Hematopoietic multipotent progenitor cell (in vitro differentiated cells): ENCODE measurements at regions not wholly inside any gene's neighbourhood (a gene's known extent, or its start where the extent isn't known, plus 50 kb on each side); places are given as distances from the start of the nearest gene placed in this dataset.
"Not testable (repeated sequence)": the region's sequence is repeated elsewhere in the genome, so short reads cannot be mapped to it uniquely, and the experiment has no call there.

ENCODE experiments used
- DNase-seq, 3 donors: peaks; one replicate each; pipeline ENCODE4 v3.0.0-alpha.2; 2011 to 2015; ENCODE audit warnings: low read depth in 2 of 3, low spot score in 2 of 3

- DNase-seq = no peak
These were observed 120.2 kb upstream of the MBNL1 start for GRCh38 chr3:152148579-152148978.

DNA sequence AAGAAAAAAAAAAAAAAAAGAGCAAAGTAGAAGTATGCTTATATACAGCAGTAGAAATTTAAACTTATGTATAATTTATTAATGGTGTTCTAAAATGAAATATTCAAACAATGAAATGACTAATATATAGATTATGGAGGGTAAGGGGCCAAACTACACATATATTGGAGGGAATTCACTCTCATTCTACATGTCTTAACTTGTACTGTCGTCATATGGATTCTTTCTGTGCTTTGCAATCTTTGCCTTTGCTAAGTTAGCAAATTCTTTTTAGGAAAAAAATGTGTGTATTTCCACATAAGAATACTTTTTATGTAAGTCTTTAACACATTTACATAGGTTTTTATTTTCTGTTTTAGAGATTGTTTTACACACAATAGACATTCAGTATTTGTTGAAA lies 118.9 kb upstream of the MBNL1 start:
- no peak for DNase-seq

DNA sequence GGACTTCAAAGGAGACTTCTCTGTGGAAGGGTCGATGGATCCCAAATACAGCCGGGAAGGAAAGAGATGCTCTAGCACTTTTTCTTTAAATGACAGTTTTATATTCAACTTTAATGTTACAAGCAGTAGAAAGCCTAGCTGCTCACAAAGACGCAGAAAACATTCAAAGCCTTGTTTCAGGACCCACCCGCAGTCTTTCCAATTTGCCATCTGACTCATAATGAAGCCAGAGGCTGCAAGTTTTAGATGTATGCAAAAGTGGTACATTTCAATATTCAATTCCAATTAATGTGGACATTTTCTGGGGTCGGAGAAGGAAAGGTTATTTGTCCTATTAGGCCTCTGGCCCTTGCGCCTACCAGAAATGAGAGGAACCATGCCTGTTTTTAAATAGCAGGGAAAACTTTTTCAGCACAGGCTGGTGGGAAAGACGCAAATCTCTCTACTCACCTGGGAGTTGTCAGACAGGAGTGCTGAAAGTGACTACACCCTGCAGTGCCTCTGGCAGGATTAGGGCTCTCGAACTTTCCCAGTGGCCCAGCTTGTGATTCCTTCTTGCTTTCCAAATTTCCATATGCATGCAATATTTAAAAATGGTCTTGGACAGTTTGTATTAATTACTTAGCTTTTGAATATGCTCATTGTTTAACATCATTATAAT lies 117.4 kb upstream of the MBNL1 start:
- DNase-seq = no peak

DNA sequence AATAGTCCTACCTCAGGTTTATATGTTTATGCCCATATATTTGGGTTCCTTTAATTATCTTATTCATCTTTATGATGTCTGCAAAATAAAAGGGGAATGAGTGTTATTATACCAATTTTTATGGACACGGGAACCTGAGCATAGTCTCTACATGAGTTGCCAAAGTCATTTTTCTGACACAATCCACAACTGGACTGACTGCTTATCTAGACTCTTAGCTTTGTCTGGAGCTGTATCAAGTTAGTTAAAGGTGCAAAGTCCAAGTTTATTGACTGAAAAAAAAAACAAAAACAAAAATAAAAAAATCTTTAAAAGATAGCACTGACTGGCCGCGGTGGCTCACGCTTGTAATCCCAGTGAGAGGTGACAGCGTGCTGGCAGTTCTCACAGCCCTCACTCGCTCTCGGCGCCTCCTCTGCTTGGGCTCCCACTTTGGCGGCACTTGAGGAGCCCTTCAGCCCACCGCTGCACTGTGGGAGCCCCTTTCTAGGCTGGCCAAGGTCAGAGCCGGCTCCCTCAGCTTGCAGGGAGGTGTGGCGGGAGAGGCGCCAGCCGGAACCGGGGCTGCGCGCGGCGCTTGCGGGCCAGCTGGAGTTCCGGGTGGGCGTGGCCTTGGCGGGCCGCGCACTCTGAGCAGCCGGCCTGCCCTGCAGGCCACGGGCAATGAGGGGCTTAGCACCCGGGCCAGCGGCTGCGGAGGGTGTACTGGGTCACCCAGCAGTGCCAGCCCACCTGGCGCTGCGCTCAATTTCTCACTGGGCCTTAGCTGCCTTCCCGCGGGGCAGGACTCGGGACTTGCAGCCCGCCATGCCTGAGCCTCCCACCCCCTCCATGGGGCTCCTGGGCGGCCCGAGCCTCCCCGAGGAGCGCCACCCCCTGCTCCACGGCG lies 116.6 kb upstream of the MBNL1 start:
- DNase-seq = not testable (repeated sequence)

DNA sequence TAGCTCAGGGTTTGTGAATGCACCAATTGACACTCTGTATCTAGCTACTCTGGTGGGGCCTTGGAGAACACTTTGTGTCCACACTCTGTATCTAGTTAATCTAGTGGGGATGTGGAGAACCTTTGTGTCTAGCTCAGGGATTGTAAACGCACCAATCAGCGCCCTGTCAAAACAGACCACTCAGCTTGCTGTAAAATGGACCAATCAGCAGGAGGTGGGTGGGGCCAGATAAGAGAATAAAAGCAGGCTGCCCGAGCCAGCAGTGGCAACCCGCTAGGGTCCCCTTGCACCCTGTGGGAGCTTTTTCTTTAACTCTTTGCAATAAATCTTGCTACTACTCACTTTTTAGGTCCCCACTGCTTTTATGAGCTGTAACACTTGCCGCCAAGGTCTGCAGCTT lies 115.6 kb upstream of the MBNL1 start:
- DNase-seq = not testable (repeated sequence)

DNA sequence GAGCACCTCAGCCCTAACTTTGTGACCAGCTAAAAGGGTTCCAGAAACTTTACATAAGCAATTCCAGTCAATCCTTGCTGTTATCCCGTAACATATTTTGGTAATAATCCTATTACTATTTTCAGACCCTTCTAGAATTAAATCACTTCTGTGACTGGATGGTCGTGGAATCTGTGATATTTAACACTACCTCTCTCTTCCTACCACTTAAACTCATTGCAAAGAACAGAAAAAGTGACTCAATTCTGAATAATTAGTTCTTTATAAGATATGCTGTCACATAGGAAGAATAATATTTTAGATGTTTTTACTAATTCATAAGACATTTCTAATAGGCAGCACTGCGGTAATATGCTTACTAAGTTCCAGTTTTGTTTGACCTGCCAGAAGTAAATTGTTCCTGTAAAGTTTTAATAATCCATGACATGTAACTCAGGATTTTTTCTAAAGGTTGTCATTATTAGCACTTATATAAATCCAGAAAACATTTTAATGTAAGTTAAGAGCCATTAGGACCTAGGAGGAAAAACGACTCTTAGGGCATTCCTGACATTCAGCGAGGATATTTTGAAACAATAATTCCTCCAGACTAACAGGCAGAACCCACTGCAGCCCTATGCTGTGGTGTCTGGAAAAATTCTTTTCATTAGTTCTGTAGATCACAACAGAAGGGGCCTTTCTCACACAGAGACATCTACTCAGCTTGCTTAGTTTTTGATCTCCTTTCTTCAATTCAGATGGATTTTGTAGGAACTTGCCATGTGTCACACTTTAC lies 113.3 kb upstream of the MBNL1 start:
- no peak for DNase-seq

DNA sequence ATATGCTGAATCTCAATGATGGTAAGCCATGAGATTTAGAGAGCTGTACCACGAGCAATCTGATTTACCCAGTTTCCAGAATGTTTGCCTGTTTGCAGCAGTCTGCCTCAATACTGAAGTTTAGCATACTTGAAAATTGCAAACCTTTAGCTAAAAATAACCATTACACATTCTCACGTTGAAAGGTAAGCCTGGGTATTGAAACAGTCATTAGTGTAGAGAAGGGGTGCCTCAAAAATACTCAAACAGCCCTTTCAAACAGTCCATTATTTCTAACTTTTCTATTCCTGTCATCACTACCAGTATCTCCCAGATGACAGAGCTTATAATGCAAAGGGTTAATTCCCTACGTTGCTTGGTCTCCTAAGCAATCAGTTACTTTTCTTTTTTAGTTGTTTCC lies 111.8 kb upstream of the MBNL1 start:
- no peak for DNase-seq

- DNase-seq = no peak
These were observed 111.4 kb upstream of the MBNL1 start for GRCh38 chr3:152157337-152157736.

DNA sequence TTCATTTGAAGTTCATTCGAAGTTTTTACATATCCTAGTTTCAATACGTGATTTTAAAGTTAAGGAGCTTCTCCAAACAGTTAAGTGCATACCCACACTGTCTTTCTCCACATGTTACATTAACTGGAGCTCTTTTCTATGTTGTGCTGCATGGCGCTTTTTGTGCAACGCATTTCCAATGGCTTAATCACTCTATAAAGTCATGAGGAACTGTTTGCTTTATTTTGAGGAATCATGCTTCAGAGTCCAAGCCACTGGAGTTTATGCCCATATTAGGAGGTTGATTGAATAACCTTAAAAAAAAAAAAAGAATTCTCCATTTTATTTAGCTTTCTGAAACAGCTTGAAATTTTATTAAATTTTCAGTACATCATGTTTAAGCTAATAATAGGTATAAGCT lies 109.4 kb upstream of the MBNL1 start:
- DNase-seq = no peak

DNA sequence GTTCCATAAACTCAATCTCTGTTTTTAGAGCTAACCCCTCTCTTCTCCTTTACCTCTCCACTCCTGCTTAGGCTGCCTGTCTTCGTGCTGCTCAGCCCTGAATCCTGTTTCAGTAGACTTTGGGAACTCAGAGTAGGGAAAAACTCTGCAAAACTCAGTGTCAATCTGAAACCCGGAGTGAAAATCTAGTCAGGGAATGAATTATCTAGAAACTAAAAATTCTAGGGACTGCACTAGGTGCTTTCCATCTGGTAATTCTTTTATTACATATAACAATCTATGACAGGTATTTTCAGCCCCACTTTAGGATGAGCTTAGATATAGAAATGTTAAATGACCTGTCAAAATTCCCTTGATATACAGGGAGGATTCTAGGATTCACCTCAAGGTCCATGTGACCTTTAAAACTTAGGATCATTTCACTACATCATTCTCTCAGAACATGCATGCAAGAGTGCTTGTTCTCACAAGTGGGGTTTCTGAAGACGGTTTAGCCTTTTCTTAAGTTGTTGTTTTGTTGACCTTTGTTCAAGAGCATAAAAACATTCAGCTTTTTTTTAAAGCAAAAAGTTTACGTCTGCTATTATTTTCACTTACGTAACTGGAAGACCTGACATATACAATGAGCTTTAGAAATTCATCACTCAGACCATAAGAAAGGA lies 108.2 kb upstream of the MBNL1 start:
- DNase-seq = no peak

DNA sequence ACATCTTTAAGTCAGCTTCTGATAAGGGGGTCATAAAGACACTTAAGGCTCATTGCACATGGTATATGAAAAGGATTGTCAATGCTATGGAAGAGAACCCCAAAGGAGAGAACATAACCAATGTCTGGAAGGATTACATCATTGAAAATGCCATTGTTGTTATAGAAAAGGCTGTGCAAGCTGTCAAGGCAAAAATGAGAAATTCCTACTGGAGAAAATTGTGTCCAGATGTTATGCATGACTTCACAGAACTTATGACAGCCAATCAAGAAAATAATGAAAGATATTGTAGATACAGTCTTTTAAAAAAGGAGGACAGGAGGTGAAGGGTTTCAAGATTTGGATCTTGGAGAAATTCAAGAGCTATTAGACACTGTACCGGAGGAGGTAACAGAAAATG lies 96.3 kb upstream of the MBNL1 start:
- DNase-seq = no peak

- no peak for DNase-seq
These were observed 95.1 kb upstream of the MBNL1 start for GRCh38 chr3:152173627-152174026.

DNA sequence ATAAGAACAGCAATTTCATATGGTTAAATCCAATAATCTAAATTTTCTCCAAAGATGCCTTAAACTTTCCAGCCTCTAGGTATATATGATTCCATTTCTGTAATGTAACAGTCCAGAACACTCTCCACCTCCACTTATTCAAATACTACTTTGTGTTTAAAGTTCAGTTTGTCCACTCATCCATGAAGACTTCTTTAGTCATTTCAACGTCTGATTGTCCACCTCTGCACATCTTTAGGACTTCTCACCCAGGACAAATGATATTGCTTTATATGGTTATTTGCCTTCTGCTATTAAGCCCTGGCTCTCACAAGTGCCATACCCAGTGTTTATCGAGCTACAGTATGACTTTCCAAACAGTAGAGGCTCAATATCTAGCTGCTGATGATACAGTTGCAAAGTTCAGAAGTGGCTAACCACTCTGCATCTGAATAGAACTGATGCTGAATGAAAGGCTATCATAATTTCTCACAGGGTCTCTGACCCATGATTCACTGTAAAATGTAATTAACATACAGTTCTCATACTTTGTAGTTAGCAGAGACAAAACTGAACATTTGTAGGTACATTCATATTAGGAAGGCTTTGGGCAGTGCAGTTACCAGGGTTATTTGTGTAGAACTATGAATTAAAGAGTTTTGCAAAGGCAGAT lies 93.7 kb upstream of the MBNL1 start:
- DNase-seq = no peak

- DNase-seq = no peak
These were observed 93.2 kb upstream of the MBNL1 start for GRCh38 chr3:152175528-152175889.

GRCh38 chr3:152176241-152176640 lies 92.5 kb upstream of the MBNL1 start:
- no peak for DNase-seq

- no peak for DNase-seq
These were observed 91.7 kb upstream of the MBNL1 start for GRCh38 chr3:152176998-152177397.

- no peak for DNase-seq
These were observed 91.0 kb upstream of the MBNL1 start for GRCh38 chr3:152177757-152178156.

- DNase-seq = peak in 1 of 3 donors; percentile 79
These were observed 85.3 kb upstream of the MBNL1 start for GRCh38 chr3:152183473-152183872.

GRCh38 chr3:152184971-152185686 lies 83.6 kb upstream of the MBNL1 start:
- no peak for DNase-seq
